ENCODE measurements at regions not wholly inside any gene's neighbourhood (a gene's known extent, or its start where the extent isn't known, plus 50 kb on each side); places are given as distances from the start of the nearest gene placed in this dataset.
"Not testable (repeated sequence)": the region's sequence is repeated elsewhere in the genome, so short reads cannot be mapped to it uniquely, and the experiment has no call there.

DNA sequence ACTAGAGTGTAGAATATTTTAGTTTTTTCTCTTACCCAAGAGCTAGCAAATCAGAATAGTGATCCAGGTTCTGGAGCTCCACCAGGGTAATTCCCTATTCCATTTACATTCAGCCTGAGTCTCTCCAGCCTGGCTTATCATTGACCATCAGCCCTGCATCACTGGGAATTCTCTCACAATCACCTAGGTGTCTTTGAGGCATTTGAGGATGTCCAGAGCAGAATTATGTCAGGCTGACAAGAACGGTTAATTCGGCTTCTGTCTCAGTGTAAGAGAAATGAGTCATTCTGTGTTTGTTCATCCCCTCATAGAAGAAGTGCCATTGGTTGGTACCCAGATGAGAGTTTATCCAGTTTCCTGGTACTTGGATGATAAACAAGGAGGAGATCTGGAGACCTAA, 180.5 kb downstream of the ZNF737 start:
- DNase-seq, result no peak

DNA sequence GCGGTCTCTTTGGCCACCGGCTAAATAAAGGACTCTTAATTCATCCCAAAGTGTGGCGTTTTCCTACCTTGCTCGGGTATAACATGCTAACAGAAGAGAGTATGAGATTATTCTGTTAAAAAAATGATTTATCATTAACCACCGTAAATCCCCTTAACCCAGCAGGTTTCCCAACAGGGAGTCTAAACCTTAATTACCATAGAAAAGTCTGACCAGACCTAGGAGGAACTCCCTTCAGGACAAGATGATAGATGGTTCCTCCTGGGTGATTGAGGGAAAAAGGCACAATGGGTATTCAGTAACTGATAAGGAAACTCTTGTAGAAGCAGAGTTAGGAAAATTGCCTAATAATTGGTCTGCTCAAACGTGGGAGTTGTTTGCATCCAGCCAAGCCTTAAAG, 193.7 kb downstream of the ZNF737 start:
- DNase-seq, result no peak

DNA sequence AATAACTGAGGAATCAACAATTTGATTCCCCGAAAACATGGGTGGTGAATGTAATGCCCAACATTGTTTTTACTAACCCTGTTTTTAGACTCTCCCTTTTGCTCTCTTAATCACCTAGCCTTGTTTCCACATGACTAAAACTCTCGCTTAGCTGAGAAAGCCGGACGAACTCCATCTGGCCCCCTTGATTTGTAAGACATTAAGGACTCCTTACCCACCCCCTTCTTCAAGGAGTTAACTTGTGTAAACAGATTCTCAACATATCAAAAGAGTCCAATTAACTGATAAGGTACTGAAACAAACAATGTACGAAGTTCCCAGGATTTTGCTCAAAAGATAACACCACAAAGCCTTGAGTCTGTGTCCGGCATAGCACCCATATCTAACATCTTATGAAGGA, 194.3 kb downstream of the ZNF737 start:
- DNase-seq, result not testable (repeated sequence)

GRCh38 chr19:20367811-20368294, 197.7 kb downstream of the ZNF737 start:
- DNase-seq, result peak; percentile 27

DNA sequence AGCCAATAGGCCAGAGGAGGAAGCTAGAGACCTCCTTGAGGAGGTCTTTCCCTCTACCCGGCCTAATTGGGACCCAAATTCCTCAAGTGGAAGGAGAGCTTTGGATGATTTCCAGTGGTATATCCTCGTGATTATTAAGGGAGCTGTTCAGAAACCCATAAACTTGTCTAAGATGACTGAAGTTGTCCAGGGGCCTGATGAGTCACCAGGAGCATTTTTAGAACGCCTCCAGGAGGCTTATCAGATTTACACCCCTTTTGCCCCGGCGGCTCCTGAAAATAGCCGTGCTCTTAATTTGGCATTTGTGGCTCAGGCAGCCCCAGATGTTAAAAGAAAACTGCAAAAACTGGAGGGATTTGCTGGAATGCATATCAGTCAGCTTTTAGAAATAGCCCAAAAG, 198.1 kb downstream of the ZNF486 start:
- DNase-seq, result no peak

GRCh38 chr19:20359933-20360720, 193.1 kb downstream of the ZNF486 start:
- no peak for DNase-seq

GRCh38 chr19:20358841-20359465, 191.9 kb downstream of the ZNF486 start:
- not testable (repeated sequence) for DNase-seq

DNA sequence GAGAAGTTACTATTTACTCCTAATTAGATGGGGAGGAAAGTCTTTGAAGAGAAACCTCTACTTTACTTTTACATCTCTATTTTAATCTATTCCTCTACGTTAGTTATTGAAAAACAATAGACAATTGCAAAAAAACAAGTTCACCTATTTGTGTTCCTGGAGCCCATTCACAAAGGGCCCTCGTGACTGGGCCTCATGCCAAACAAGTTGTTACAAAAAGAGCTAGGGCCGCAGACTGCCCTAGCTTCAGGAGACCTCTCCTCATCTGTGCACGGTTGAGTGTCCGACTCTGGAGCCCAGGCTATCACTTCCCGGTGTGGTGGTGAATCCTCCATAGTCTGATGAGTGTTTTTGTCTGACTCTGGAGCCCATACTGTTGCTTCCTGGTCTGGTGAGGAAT, 190.9 kb downstream of the ZNF486 start:
- DNase-seq, result no peak

DNA sequence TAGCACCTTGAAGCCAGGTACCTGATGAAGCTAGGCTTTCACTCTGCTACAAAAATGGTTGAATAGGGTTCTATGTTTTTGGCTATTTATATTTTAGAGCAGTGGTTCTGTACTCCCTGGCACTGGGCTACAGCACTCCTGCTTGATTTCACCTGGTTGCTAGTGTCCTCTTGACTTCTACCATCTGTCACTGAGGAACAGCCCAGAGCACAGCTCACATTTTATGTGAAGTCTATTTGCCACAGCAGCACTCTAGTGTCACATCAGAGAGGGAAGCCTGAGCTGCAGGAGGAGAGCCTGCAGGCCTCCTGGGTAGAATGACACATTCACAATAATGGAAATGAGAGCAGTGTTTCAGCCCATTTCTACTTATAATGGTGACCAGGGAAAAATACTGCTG, 184.2 kb downstream of the ZNF486 start:
- DNase-seq, result no peak

DNA sequence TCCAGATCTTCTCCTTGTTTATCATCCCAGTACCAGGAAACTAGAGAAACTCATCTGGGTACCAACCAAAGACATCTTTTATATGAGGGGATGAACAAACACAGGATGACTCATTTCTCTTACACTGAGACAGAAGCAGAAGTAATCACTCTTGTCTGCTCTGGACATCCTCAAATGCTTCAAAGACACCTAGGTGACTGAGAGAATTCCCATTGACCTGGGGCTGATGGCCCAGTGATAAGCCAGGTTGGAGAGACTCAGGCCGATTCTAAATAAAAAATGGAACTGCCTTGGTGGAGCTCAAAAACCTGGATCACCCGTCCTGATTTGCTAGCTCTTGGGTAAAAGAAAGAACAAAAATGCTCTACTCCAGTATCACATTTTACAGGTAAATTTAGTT, 182.2 kb downstream of the ZNF486 start:
- no peak for DNase-seq

- DNase-seq, result no peak
Observed at GRCh38 chr19:20339444-20339843, 172.4 kb downstream of the ZNF486 start.

GRCh38 chr19:20334760-20335159, 167.7 kb downstream of the ZNF486 start:
- no peak for DNase-seq

- no peak for DNase-seq
Observed at GRCh38 chr19:20333508-20333907, 166.5 kb downstream of the ZNF486 start.

GRCh38 chr19:20325151-20325550, 158.1 kb downstream of the ZNF486 start:
- DNase-seq, result no peak

DNA sequence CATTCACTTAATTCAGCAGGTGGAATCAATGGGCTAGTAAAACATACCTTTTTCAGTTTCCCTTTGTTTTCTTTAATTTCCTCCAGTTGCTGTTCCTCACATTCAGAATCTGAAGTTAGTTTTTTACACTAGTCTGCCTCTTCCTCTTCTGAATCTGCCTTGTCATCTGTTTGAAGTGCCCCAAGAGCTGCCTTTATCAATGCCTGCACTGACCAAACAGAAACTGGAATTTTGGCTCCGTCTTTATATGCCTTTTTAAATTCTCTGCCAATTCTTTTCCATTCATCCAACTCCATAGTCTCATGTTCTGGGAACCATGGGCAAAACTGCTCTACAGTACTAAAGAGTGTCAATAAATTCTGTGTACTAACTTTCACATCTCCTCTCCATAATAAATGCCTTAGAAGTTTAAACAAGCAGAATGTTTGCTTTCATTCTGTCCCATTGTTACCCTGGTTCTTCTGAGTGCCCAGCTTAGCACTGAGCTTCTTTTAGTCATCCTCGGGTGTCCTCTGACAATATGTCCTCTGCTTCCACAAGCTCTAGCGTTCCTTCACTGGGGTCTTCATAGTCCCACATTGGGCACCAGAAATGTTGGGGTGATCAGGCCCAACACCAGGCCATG, 154.2 kb downstream of the ZNF486 start:
- DNase-seq, result no peak

- no peak for DNase-seq
Observed at GRCh38 chr19:20320191-20320590, 153.2 kb downstream of the ZNF486 start.

- DNase-seq, result no peak
Observed at GRCh38 chr19:20318616-20319015, 151.6 kb downstream of the ZNF486 start.

GRCh38 chr19:20315543-20315942, 148.5 kb downstream of the ZNF486 start:
- no peak for DNase-seq

GRCh38 chr19:20313894-20314293, 146.9 kb downstream of the ZNF486 start:
- DNase-seq, result no peak

DNA sequence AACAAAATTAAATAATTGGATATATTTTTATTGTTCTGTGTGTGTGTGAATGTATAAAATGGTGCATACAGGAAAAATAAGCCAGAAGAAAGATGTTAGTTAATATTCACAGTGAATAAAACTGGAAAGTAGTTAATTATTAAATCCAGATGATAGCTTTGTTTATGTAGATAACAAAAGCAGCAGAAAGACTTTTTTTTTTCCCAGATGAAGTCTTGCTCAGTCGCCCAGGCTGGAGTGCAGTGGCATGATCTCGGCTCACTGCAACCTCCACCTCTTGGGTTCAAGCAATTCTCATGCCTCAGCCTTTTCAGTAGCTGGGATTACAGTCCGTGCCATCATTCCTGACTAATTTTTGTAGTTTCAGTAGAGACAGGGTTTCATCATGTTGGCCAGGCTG, 140.1 kb downstream of the ZNF486 start:
- DNase-seq, result no peak

DNA sequence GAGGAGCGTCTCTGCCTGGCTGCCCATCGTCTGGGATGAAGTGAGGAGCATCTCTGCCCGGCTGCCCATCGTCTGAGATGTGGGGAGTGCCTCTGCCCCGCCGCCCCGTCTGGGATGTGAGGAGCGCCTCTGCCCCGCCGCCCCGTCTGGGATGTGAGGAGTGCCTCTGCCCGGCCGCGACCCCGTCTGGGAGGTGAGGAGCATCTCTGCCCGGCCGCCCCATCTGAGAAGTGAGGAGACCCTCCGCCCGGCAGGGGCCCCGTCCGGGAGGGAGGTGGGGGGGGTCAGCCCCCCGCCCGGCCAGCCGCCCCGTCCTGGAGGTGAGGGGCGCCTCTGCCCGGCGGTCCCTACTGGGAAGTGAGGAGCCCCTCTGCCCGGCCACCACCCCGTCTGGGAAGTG, 129.3 kb downstream of the ZNF486 start:
- DNase-seq, result not testable (repeated sequence)

GRCh38 chr19:20294181-20294580, 127.2 kb downstream of the ZNF486 start:
- DNase-seq, result no peak

DNA sequence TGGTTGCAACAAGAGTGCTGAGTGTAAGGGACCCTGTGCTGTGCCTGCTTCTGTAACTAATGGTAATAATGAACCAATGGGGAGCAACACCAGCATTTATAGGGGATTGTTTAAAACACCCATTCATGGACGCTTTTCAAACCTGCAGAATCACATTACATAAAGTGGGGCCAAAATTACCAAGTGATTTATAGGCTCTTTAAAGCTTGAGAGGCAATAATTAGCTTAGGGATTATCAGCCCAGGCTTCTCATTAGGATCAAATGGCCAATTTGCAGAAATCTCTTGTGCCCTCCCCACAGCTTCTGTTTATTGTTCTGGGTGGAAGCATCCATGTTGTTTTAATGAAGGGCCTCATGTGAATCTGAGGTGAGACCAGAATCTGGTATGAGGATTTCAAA, 125.5 kb downstream of the ZNF486 start:
- DNase-seq, result not testable (repeated sequence)

- no peak for DNase-seq
Observed at GRCh38 chr19:20289186-20289585, 122.2 kb downstream of the ZNF486 start.
